Astrocyte of the spinal cord (primary cell): ENCODE measurements at regions not wholly inside any gene's neighbourhood (a gene's known extent, or its start where the extent isn't known, plus 50 kb on each side); places are given as distances from the start of the nearest gene placed in this dataset.

ENCODE experiments used
- DNase-seq: peaks from one replicate; pipeline ENCODE4 v3.0.0; 2011; ENCODE audit warnings: low read depth, low spot score
- H3K4me3 ChIP-seq: 2 replicates; pipeline ENCODE4 v1.5.1; 2011; ENCODE audit warnings: low read depth, mild to moderate bottlenecking, low read length, moderate library complexity
- in situ Hi-C: cut with HindIII; loops from 2 replicates; pipeline ENCODE4 v1.10.0; 2017; ENCODE audit warnings: low sequenced_read_pairs
- TF ChIP-seq, protein P1 (sequence below): IDR thresholded peaks from 2 replicates; pipeline ENCODE4 v1.5.1; 2012; ENCODE audit warnings: low read depth, mild to moderate bottlenecking, low read length, inconsistent platforms

DNA sequence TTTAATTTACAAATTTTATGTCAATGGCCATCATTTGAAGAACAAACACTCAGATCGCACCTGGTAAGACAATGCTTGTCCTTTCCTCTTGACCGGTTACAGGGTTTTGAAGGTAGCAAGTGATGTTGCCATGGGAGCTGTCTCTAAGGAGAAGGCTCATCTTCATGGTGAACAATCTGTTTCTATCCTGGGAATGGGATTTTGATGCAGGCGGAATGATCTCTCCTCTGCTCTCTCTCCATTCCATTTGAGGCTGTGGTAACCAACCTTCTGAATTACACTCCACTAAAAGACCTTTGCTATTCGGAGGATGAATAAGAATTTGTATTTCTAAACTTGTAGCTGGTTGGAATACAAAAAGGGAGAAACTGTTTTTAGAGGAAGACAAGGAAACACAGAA, 57.9 kb upstream of the SLC5A9 start:
- TF ChIP-seq, protein P1, sequence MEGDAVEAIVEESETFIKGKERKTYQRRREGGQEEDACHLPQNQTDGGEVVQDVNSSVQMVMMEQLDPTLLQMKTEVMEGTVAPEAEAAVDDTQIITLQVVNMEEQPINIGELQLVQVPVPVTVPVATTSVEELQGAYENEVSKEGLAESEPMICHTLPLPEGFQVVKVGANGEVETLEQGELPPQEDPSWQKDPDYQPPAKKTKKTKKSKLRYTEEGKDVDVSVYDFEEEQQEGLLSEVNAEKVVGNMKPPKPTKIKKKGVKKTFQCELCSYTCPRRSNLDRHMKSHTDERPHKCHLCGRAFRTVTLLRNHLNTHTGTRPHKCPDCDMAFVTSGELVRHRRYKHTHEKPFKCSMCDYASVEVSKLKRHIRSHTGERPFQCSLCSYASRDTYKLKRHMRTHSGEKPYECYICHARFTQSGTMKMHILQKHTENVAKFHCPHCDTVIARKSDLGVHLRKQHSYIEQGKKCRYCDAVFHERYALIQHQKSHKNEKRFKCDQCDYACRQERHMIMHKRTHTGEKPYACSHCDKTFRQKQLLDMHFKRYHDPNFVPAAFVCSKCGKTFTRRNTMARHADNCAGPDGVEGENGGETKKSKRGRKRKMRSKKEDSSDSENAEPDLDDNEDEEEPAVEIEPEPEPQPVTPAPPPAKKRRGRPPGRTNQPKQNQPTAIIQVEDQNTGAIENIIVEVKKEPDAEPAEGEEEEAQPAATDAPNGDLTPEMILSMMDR, result no peak
- DNase-seq, result no peak
- no peak overlapping the region for H3K4me3 ChIP-seq
- in situ Hi-C loops, result no loop called here

DNA sequence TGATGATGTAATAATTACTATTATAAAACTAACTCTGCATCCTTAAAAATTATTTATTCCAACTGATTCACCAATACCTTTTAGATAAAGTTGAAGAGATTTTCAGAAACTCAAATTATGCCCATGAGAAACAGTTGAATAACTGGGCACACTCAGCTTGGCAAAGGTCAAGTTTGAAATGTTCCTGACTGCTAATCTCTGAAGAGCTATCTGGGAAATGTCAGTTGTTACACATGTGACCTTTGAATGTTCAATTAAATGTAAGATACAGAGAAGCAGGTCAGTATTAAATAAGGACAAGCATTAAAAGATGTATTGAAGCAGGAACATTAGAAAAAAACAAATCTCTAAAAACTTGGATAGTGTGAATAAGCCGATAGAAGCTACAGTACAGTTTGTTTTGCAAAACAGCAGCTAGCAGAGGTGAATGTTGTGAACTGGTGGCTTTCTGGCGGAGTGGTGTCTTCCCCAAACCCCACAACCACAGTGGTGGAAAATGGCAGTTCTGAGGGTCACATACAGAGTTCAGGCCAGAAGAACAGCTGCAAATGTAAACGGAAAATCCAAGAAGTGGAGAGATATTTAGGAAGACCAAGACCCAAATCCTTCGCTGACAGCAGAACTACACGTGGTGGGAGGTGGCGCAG, 61.9 kb upstream of the SLC5A9 start:
- DNase-seq, result no peak
- TF ChIP-seq, protein P1, result no peak
- in situ Hi-C loops, result no loop called here
- H3K4me3 ChIP-seq, result no peak overlapping the region

DNA sequence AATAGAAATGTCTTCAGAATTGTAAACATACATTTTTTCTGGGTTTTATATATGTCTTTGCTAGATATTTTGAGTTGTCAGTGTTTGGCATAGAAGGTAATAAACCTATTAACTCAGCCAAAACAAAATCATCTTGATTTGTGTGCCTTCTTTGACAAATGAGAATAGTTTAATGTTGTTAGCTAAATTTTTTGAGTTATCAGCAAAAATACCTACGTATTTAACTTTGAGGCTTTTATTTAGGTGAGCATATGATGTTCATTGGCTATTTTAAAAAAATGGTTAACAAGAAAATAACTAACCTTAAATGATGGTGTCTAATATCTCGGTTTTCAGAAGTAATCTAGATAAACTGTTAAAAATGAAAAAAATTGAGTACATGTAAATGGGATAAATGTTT, 83.2 kb upstream of the SLC5A9 start:
- H3K4me3 ChIP-seq, result no peak overlapping the region
- DNase-seq, result no peak
- in situ Hi-C loops, result no loop called here
- TF ChIP-seq, protein P1, result no peak

DNA sequence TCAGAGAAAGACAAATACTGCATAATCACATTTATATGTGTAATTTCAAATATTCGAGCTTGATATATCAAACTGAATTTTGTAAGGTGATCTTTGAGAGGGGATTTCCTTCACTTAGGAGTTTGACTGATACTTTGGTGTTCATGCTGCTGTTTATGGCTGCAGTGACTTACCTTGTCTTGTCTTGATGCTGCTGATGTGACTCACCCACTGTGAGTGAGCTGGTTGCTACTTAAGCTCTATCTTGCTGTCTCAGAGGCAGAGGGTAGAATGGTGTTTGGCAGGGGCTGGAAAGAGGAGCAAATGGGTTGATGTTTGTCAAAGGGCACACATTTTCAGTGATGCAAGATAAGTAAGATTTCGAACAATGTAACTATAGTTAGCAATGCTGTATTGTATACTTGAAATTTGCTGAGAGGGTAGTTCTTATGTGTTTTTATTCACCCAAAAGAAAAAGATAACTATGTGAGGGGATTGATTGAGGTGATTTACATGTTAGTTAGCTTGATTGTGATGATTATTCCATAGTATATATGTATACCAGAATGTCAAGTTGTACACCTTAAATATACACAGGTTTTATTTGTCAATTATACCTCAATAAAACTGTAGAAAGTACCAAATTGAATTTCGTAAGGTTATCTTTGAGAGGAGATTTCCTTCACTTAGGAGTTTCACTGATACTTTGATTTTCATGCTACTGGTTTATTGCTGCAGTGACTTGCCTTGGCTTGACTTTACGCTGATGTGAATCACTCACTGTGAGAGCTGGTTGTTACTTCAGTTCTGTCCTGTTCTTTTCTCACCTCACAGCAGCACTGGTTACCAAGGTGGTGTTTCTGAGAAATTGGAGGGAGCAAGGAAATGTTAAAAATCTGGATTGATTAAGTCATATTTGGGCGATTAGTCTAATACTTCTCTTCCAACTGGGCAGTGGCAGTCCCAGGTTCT, 94.5 kb upstream of the SLC5A9 start:
- TF ChIP-seq, protein P1, result no peak
- DNase-seq, result no peak
- in situ Hi-C loops, result no loop called here
- H3K4me3 ChIP-seq, result no peak overlapping the region

DNA sequence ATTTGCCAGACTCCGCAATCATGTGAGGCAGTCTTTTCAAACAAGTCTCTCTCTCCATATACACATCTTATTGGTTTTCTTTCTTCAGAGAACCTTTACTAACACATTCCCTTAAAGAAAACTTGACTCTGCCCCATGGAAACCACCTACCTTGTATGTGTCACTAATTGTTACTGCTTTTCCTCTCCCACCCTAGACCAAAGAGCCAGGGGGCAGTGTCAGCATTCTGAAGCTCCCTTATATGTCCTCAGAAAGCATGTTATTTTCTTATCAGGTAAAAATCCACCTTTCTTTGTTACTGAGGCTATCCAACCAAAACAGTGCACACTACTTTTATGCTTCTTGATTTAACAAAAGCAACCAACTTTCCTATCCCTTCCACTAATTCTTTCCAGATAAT, 98.9 kb upstream of the SLC5A9 start:
- TF ChIP-seq, protein P1, result no peak
- DNase-seq, result no peak
- no peak overlapping the region for H3K4me3 ChIP-seq
- in situ Hi-C loops, result no loop called here

DNA sequence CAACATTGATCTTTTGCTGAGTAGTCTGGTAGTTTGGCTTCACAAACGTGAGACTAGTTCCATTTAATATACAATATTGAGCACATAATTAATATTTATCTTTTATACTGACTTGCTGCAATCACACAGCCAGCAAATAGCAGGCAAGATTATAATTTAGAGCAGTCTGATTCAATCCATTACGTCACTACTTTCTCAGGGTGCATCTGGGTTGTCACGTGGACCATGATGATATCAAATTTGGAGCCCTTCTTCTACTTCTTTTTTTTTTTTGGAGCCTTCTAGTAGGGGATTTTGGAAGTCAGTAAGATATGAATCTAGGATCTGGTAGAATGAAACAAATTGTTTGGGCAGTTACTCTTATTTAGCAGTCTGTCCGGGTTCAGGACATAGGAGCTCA, 100.6 kb upstream of the SLC5A9 start:
- no peak overlapping the region for H3K4me3 ChIP-seq
- TF ChIP-seq, protein P1, result no peak
- no peak for DNase-seq
- in situ Hi-C loops, result no loop called here
